Right lobe of liver (tissue), 6 donors: ENCODE measurements at regions not wholly inside any gene's neighbourhood (a gene's known extent, or its start where the extent isn't known, plus 50 kb on each side); places are given as distances from the start of the nearest gene placed in this dataset.
A peak's percentile ranks its signal among the peaks of the same experiment; 100 is the strongest.

Source experiments
- ATAC-seq, 4 donors: fragments of 200-7000 bp; cut with Tn5 transposase; one replicate each; pipeline ENCODE4 v1.9.1; 2020; ENCODE audit warnings: mild to moderate bottlenecking in 4 of 4, moderate library complexity in 4 of 4
- DNase-seq, 3 donors: peaks; one replicate each; pipeline ENCODE4 v3.0.0-alpha.2; 2020
- H3K27ac ChIP-seq, 3 donors: fragments of 200-600 bp; one replicate each; pipeline ENCODE4 v1.8.0; 2022
- H3K27me3 ChIP-seq, 2 donors: fragments of 200-600 bp; one replicate each; pipeline ENCODE4 v1.8.0; 2022
- H3K36me3 ChIP-seq, 4 donors: fragments of 200-600 bp; sonication (generic) in 1 of 4; one replicate each; pipeline versions ENCODE4 v1.5.1 to v1.8.0; 2017 to 2022; ENCODE audit warnings: control low read depth in 1 of 4
- H3K4me1 ChIP-seq, 4 donors: fragments of 200-600 bp; sonication (generic) in 1 of 4; one replicate each; pipeline versions ENCODE4 v1.5.1 to v1.8.0; 2017 to 2022; ENCODE audit warnings: control low read depth in 1 of 4
- H3K4me3 ChIP-seq, 3 donors: fragments of 200-600 bp; one replicate each; pipeline ENCODE4 v1.8.0; 2022
- H3K9me3 ChIP-seq, 4 donors: fragments of 200-600 bp; sonication (generic) in 1 of 4; one replicate each; pipeline versions ENCODE4 v1.5.1 to v1.8.0; 2017 to 2022; ENCODE audit warnings: control low read depth in 1 of 4
- POLR2A ChIP-seq: fragments of 450-650 bp; IDR thresholded peaks from one replicate; pipeline ENCODE4 v1.6.1; 2017; ENCODE audit warnings: antibody characterized with exemption, mild to moderate bottlenecking
- WGBS: methylation state at CpG from one replicate; pipeline ENCODE4 v1.1.6; 2018; ENCODE audit warnings: low coverage, low lambda C conversion rate; ENCODE audit not compliant: insufficient coverage; ENCODE audit errors: missing lambda C conversion rate; 5-methylcytosine and 5-hydroxymethylcytosine counted together
- intact Hi-C, 2 donors: fragments of 100-400 bp; cut with DNase I; formaldehyde crosslinking; loops; one replicate each; pipeline versions ENCODE4 v1.11.2 to v1.14.1; 2022
- TF ChIP-seq, protein P1 (sequence below), 4 donors: fragments of 200-600 bp in 3 of 4; fragments of 450-650 bp in 1 of 4; IDR thresholded peaks; one replicate each; pipeline versions ENCODE4 v1.5.1 to v1.8.0; 2016 to 2022; ENCODE audit warnings: antibody characterized with exemption in 4 of 4, mild to moderate bottlenecking in 2 of 4
- donor health status: DM: no; HTN: yes; CAD: no.
- donor health status: DM: no; HTN: no; CAD: no.
- donor health status: DM: no; HTN: no; CAD: no.
- donor health status: DM: no; HTN: yes; CAD: no.
- donor health status: DM: no; HTN: yes; CAD: no.

DNA sequence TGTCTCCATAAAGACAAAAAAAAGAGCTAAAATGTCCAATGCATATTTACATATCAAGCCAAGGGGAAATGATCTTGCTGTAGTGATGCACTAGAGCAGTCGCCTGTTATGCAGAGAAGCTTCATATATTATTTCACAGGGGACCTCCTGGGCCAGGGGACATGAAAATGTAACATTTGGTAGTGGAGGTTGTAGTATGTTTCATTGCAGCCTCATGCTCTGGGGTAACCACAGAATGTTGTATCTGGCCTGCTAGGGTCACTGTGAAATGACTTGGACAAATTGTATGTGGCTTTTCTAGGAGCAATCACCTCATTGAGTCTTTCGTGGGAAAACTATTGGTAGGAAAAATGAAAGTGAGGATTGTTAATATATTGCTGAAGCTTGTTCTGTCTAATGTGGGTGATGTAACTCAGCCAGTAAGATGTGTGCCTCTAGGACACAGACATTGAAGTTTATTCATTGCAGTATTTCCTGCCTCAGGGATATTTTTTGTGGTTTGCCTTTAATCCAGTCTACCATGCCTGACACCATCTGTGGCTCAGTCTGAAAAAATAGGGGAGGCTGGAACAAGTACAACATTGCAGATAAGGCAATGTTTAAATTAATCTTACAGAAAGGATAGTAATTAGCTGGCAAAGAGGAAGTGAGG, 430.8 kb upstream of the TNC start:
- TF ChIP-seq POLR2A, result no peak
- TF ChIP-seq, protein P1, sequence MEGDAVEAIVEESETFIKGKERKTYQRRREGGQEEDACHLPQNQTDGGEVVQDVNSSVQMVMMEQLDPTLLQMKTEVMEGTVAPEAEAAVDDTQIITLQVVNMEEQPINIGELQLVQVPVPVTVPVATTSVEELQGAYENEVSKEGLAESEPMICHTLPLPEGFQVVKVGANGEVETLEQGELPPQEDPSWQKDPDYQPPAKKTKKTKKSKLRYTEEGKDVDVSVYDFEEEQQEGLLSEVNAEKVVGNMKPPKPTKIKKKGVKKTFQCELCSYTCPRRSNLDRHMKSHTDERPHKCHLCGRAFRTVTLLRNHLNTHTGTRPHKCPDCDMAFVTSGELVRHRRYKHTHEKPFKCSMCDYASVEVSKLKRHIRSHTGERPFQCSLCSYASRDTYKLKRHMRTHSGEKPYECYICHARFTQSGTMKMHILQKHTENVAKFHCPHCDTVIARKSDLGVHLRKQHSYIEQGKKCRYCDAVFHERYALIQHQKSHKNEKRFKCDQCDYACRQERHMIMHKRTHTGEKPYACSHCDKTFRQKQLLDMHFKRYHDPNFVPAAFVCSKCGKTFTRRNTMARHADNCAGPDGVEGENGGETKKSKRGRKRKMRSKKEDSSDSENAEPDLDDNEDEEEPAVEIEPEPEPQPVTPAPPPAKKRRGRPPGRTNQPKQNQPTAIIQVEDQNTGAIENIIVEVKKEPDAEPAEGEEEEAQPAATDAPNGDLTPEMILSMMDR (IDR thresholded peaks at IDR 0.05), result no peak
- ATAC-seq, result no peak
- Histone ChIP-seq H3K36me3 (no peaks in the 10 kb centered on the region), H3K27me3 (no peaks in the 10 kb centered on the region), H3K9me3 (no peaks in the 10 kb centered on the region), H3K4me1 (no peaks in the 10 kb centered on the region), H3K4me3 (no peak overlapping the region), H3K27ac (no peak overlapping the region)
- no peak for DNase-seq
- intact Hi-C loops, result no loop called here
- WGBS, result 27% methylated on average over 2 of the region's 2 CpGs

DNA sequence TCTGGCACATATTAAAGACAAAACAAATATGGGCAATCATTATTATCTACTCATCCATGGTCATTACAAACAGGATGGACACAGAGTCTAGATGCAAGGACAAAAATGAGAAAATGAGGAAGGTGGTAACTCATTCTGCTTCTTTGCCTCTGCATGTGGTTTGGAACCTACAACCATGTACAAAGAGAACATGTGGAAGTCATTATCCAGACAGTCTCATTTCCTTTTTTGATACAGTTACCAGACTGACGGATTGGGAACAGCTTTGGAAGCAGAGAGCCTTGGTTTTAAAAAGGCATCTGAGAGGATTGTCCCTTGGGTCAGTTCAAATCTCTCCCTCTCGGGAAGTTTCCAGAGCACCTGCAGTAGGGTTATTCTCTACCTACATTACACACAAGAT, 433.4 kb upstream of the TNC start:
- no peak overlapping the region for H3K4me3 ChIP-seq
- no peak for DNase-seq
- no peaks in the 10 kb centered on the region for H3K27me3 ChIP-seq
- H3K27ac ChIP-seq, result no peak overlapping the region
- ATAC-seq, result no peak
- WGBS, result 24% methylated on average over 2 of the region's 2 CpGs
- H3K4me1 ChIP-seq, result no peaks in the 10 kb centered on the region
- H3K36me3 ChIP-seq, result no peaks in the 10 kb centered on the region
- intact Hi-C loops, result no loop called here
- H3K9me3 ChIP-seq, result no peaks in the 10 kb centered on the region
- TF ChIP-seq POLR2A, result no peak
- TF ChIP-seq, protein P1 (IDR thresholded peaks at IDR 0.05), result no peak

DNA sequence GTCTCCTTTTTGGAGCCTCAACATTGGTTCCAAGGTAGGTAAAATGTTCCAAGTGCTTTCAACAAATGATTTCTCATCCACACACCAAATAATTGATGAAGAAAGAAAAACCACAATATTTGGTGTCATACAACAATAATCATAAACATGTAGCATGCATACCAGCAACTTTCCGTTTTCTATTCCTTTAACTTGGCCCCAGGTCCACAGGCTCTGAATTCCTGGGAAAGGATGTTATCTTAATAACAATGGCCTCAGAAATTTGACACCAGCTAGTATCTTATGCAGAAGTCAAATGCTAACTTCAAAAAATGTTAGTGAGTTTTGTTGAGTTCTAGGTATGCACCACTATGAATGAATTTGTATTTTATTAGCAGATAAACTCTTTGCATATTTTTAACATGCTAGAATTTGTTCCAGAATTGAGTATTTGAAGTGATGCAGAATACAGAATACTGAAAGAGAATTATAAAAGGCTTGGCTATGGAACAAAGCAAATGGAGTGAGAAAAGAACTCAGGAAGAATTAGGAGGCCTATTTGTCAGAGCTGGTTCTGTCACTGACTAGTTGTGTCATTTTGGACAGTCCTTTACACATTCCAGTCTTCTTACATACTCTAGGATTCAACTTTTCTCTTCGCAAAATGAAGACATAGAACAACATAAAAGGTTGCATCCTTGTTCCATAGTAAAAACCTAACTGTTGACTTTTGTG, 435.3 kb upstream of the TNC start:
- TF ChIP-seq, protein P1 (IDR thresholded peaks at IDR 0.05), result no peak
- no peak for TF ChIP-seq POLR2A
- H3K4me1 ChIP-seq, result no peaks in the 10 kb centered on the region
- no peak overlapping the region for H3K4me3 ChIP-seq
- DNase-seq (no peak), ATAC-seq (no peak)
- WGBS, result 69% methylated on average over 2 of the region's 2 CpGs
- H3K27me3 ChIP-seq, result no peaks in the 10 kb centered on the region
- intact Hi-C loops, result no loop called here
- no peaks in the 10 kb centered on the region for H3K36me3 ChIP-seq
- H3K27ac ChIP-seq, result no peak overlapping the region
- H3K9me3 ChIP-seq, result no peaks in the 10 kb centered on the region

- H3K36me3 ChIP-seq, result no peaks in the 10 kb centered on the region
- H3K4me3 ChIP-seq, result no peak overlapping the region
- no peaks in the 10 kb centered on the region for H3K4me1 ChIP-seq
- ATAC-seq, result no peak
- TF ChIP-seq, protein P1 (IDR thresholded peaks at IDR 0.05), result no peak
- no peak for TF ChIP-seq POLR2A
- no CpG with 5 or more reads among the region's 1 CpG for WGBS
- intact Hi-C loops, result no loop called here
- peak in 1 of 3 donors; percentile 21 for DNase-seq
- H3K27me3 ChIP-seq, result no peaks in the 10 kb centered on the region
- H3K27ac ChIP-seq, result no peak overlapping the region
- H3K9me3 ChIP-seq, result no peaks in the 10 kb centered on the region
Observed at GRCh38 chr9:115556432-115556831, 438.5 kb upstream of the TNC start.
